ENCODE measurements at regions not wholly inside any gene's neighbourhood (a gene's known extent, or its start where the extent isn't known, plus 50 kb on each side); places are given as distances from the start of the nearest gene placed in this dataset.

DNA sequence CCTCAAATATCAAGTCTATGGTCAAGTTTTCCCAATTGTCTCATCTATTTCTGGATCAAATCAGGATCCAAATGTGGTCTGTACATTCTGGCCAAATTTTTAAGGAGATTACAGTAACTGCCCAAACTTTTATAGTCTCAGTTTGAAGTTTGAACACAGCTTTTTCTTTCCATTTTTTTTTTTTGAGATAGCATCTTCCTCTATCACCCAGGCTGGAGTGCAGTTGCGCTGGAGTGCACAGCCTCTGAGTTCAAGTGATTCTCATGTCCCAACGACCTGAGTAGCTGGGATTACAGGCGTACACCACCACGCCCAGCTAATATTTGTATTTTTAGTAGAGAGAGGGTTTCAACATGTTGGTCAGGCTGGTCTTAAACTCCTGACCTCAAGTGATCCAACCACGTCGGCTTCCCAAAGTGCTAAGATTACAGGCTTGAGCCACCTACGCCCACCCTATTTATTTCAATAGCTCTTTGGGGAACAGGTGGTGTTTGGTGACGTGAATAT is 84.9 kb upstream of the CARMIL1 start:
- Histone ChIP-seq H3K18ac (ENCODE audit: low read depth, low read length) (peak overlapping the region; percentile 13), H3K4me2 (ENCODE audit: low read depth, low read length) (no peak overlapping the region), H4K20me1 (ENCODE audit: insufficient read depth, low read length) (no peaks in the 10 kb centered on the region), H2BK5ac (ENCODE audit: low read depth, low read length, poor library complexity, severe bottlenecking) (peak overlapping the region; percentile 17), H3K4me3 (ENCODE audit: insufficient read depth, low read depth, low read length) (no peak overlapping the region), H2BK15ac (ENCODE audit: low read depth, low read length) (peak overlapping the region; percentile 88; the same call in 1 of the 3 replicates), H2AFZ (replicated peaks; ENCODE audit: low read length, poor library complexity) (no peak overlapping the region), H2AK5ac (ENCODE audit: low read depth, low read length) (peak overlapping the region; percentile 41; the same call in 1 of the 2 replicates), H3K56ac (ENCODE audit: extremely low read depth, insufficient read depth, low read length) (no peak overlapping the region), H4K8ac (ENCODE audit: low read depth in 2 of 2, low read length in 2 of 2) (peak overlapping the region in 1 of 2 experiments; percentile 57; a peak in 2 of 4 replicates), H3K9me3 (ENCODE audit: control insufficient read depth, insufficient read depth, low read length) (no peaks in the 10 kb centered on the region), H3K9ac (ENCODE audit: low read depth, low read length) (no peak overlapping the region), H3K27me3 (ENCODE audit: control insufficient read depth, insufficient read depth, low read length) (no peaks in the 10 kb centered on the region), H3K36me3 (ENCODE audit: control insufficient read depth, insufficient read depth, low read length) (no peaks in the 10 kb centered on the region), H3K4ac (ENCODE audit: low read depth, low read length) (peak overlapping the region; percentile 82), H3K9me1 (ENCODE audit: insufficient read depth, low read length) (peaks cover 6% of the 10 kb centered on the region; the same call in 1 of the 2 replicates), H2BK120ac (ENCODE audit: low read depth, low read length) (peak overlapping the region; percentile 78), H2AK9ac (replicated peaks; ENCODE audit: low read depth, low read length, poor library complexity) (no peak overlapping the region), H3K14ac (replicated peaks; ENCODE audit: low read depth, low read length) (peak overlapping the region; percentile 35; the same call in 1 of the 2 replicates), H4K91ac (ENCODE audit: insufficient read depth, low read depth, low read length) (peak overlapping the region; percentile 63), H3K23ac (ENCODE audit: low read depth, low read length) (0 out of 2 replicates have a peak overlapping the region, but pooled peaks have one; percentile 39), H3K79me1 (ENCODE audit: low read depth in 1 of 2, low read length in 2 of 2) (no peaks in the 10 kb centered on the region), H3K27ac (ENCODE audit: insufficient read depth, low read length) (peak overlapping the region; percentile 0; the same call in 1 of the 2 replicates), H4K5ac (ENCODE audit: low read depth, low read length) (peak overlapping the region; percentile 0), H3K4me1 (ENCODE audit: control insufficient read depth, insufficient read depth, low read length) (peaks cover 8% of the 10 kb centered on the region), H2BK20ac (ENCODE audit: low read depth, low read length) (peak overlapping the region; percentile 78)
- no peak for TF ChIP-seq USF2 (IDR thresholded peaks at IDR 0.05; ENCODE audit: low read depth, low read length)
- intact Hi-C loops (cut with micrococcal nuclease) = no loop called here
- CTCF ChIA-PET = interaction anchor here (0.7 kb wide), 1 partner anchor 14 kb away, joined by 3 read pairs; no protein-coding TSS in a partner anchor
- in situ Hi-C loops (cut with MboI; ENCODE audit: low sequenced_read_pairs) = no loop called here
- POLR2A ChIA-PET (ENCODE audit: unreplicated experiment) = no interaction called here
- no peak for ATAC-seq (ENCODE audit: low read depth)
- BruUV-seq (replicated peaks) = no TSS peak
- dilution Hi-C loops (cut with HindIII; ENCODE audit: low sequenced_read_pairs, unreplicated experiment) = no loop called here
- DNase-seq = no peak
- no CpG with 5 or more reads among the region's 8 CpGs for WGBS, 2 experiments (ENCODE audit: extremely low coverage in 2 of 2, insufficient read length in 1 of 2)

Measured in IMR-90 (cell line).